Natural killer cell (primary cell): ENCODE measurements at regions not wholly inside any gene's neighbourhood (a gene's known extent, or its start where the extent isn't known, plus 50 kb on each side); places are given as distances from the start of the nearest gene placed in this dataset.

Experiments used
- ATAC-seq, 3 donors: fragments of 150-1000 bp in 2 of 3; fragments of 200-7000 bp in 1 of 3; cut with Tn5 transposase; 1 replicate in 1 of 3; 2 replicates in 2 of 3; pipeline ENCODE4 v1.10.0; 2021; ENCODE audit warnings: mild to moderate bottlenecking in 2 of 3, moderate library complexity in 2 of 3
- DNase-seq, 2 donors: peaks; one replicate each; pipeline versions ENCODE4 v3.0.0 to v3.0.0-alpha.2; 2013 to 2021; ENCODE audit warnings: mixed read lengths in 1 of 2
- H3K27ac ChIP-seq: one replicate; pipeline ENCODE4 v1.5.1; 2013; ENCODE audit warnings: mild to moderate bottlenecking, low read length
- H3K27me3 ChIP-seq: one replicate; pipeline ENCODE4 v1.6.1; 2013; ENCODE audit warnings: low read length; ENCODE audit not compliant: control insufficient read depth, insufficient read depth
- H3K36me3 ChIP-seq: one replicate; pipeline ENCODE4 v1.6.1; 2013; ENCODE audit warnings: low read length; ENCODE audit not compliant: control insufficient read depth, insufficient read depth
- H3K4me1 ChIP-seq: one replicate; pipeline ENCODE4 v1.6.1; 2013; ENCODE audit warnings: low read length; ENCODE audit not compliant: control insufficient read depth, insufficient read depth
- H3K4me3 ChIP-seq: one replicate; pipeline ENCODE4 v1.5.1; 2013; ENCODE audit warnings: low read length
- H3K9me3 ChIP-seq: one replicate; pipeline ENCODE4 v1.6.1; 2013; ENCODE audit warnings: low read length; ENCODE audit not compliant: control insufficient read depth, insufficient read depth
- H3K27ac Mint-ChIP-seq, 2 donors: one replicate each; pipeline ENCODE4 v1.8.0; 2022; ENCODE audit warnings: mild to moderate bottlenecking in 2 of 2, mixed read lengths in 2 of 2, moderate library complexity in 1 of 2
- H3K27me3 Mint-ChIP-seq, 2 donors: one replicate each; pipeline ENCODE4 v1.8.0; 2022; ENCODE audit warnings: low read depth in 2 of 2, mixed read lengths in 2 of 2
- H3K36me3 Mint-ChIP-seq: one replicate; pipeline ENCODE4 v1.8.0; 2022; ENCODE audit warnings: mixed read lengths
- H3K4me1 Mint-ChIP-seq, 2 donors: one replicate each; pipeline ENCODE4 v1.8.0; 2022; ENCODE audit warnings: mixed read lengths in 2 of 2
- H3K4me3 Mint-ChIP-seq: one replicate; pipeline ENCODE4 v1.8.0; 2022; ENCODE audit warnings: mild to moderate bottlenecking, moderate library complexity, mixed read lengths
- H3K9me3 Mint-ChIP-seq, 2 donors: one replicate each; pipeline ENCODE4 v1.8.0; 2022; ENCODE audit warnings: mixed read lengths in 2 of 2
- CTCF ChIP-seq: fragments of 200-600 bp; IDR thresholded peaks from one replicate; pipeline ENCODE4 v1.8.0; 2022; ENCODE audit warnings: antibody characterized with exemption
- WGBS: methylation state at CpG from one replicate; pipeline ENCODE4 v1.1.7; 2013; ENCODE audit warnings: missing lambda C conversion rate; ENCODE audit not compliant: insufficient coverage; 5-methylcytosine and 5-hydroxymethylcytosine counted together
- intact Hi-C: fragments of 100-400 bp; cut with micrococcal nuclease; formaldehyde crosslinking; loops from one replicate; pipeline ENCODE4 v1.14.2; 2022

- Mint-ChIP-seq H3K36me3 (peaks cover 8% of the 10 kb centered on the region), H3K4me1 (no peaks in the 10 kb centered on the region), H3K9me3 (peaks cover 13 to 21% of the 10 kb centered on the region in 2 donors), H3K27me3 (no peaks in the 10 kb centered on the region), H3K27ac (no peak overlapping the region), H3K4me3 (no peak overlapping the region)
- ATAC-seq (no peak), DNase-seq (no peak)
- Histone ChIP-seq H3K9me3 (peaks cover 4% of the 10 kb centered on the region), H3K4me1 (no peaks in the 10 kb centered on the region), H3K27ac (no peak overlapping the region), H3K27me3 (no peaks in the 10 kb centered on the region), H3K4me3 (no peak overlapping the region), H3K36me3 (no peaks in the 10 kb centered on the region)
- intact Hi-C loops = no loop called here
- WGBS = 75% methylated on average over 1 of the region's 1 CpG
- TF ChIP-seq CTCF = no peak
These were observed 78.2 kb downstream of the KIF2B start for GRCh38 chr17:53900951-53901350.

GRCh38 chr17:53907435-53907834 is 84.7 kb downstream of the KIF2B start:
- H3K36me3 Mint-ChIP-seq = no peaks in the 10 kb centered on the region
- H3K36me3 ChIP-seq = no peaks in the 10 kb centered on the region
- no peaks in the 10 kb centered on the region for H3K4me1 ChIP-seq
- no peak overlapping the region for H3K4me3 Mint-ChIP-seq
- intact Hi-C loops = no loop called here
- H3K27me3 ChIP-seq = no peaks in the 10 kb centered on the region
- H3K9me3 Mint-ChIP-seq = peaks cover 20 to 24% of the 10 kb centered on the region in 2 donors
- no peak overlapping the region for H3K27ac ChIP-seq
- no peaks in the 10 kb centered on the region for H3K27me3 Mint-ChIP-seq
- TF ChIP-seq CTCF = no peak
- WGBS = no CpG with 5 or more reads among the region's 1 CpG
- no peak overlapping the region for H3K27ac Mint-ChIP-seq
- no peaks in the 10 kb centered on the region for H3K9me3 ChIP-seq
- DNase-seq (no peak), ATAC-seq (no peak)
- H3K4me3 ChIP-seq = no peak overlapping the region
- H3K4me1 Mint-ChIP-seq = no peaks in the 10 kb centered on the region

- ATAC-seq (no peak), DNase-seq (no peak)
- Mint-ChIP-seq H3K36me3 (peaks cover 13% of the 10 kb centered on the region), H3K27me3 (no peaks in the 10 kb centered on the region), H3K4me1 (no peaks in the 10 kb centered on the region), H3K4me3 (no peak overlapping the region), H3K9me3 (peaks cover 18 to 22% of the 10 kb centered on the region in 2 donors), H3K27ac (no peak overlapping the region)
- intact Hi-C loops = no loop called here
- Histone ChIP-seq H3K27me3 (no peaks in the 10 kb centered on the region), H3K27ac (no peak overlapping the region), H3K36me3 (no peaks in the 10 kb centered on the region), H3K9me3 (no peaks in the 10 kb centered on the region), H3K4me1 (no peaks in the 10 kb centered on the region), H3K4me3 (no peak overlapping the region)
- no peak for TF ChIP-seq CTCF
- WGBS = no CpG with 5 or more reads among the region's 3 CpGs
These were observed 87.1 kb downstream of the KIF2B start for GRCh38 chr17:53909802-53910201.

GRCh38 chr17:53912117-53912516 is 89.4 kb downstream of the KIF2B start:
- 48% methylated on average over 1 of the region's 1 CpG for WGBS
- Mint-ChIP-seq H3K27ac (no peak overlapping the region), H3K9me3 (peaks cover 8 to 20% of the 10 kb centered on the region in 2 donors), H3K4me1 (no peaks in the 10 kb centered on the region), H3K36me3 (peaks cover 13% of the 10 kb centered on the region), H3K27me3 (no peaks in the 10 kb centered on the region), H3K4me3 (no peak overlapping the region)
- intact Hi-C loops = no loop called here
- H3K27ac ChIP-seq = no peak overlapping the region
- no peaks in the 10 kb centered on the region for H3K36me3 ChIP-seq
- no peaks in the 10 kb centered on the region for H3K4me1 ChIP-seq
- ATAC-seq (no peak), DNase-seq (no peak)
- no peak overlapping the region for H3K4me3 ChIP-seq
- TF ChIP-seq CTCF = no peak
- H3K27me3 ChIP-seq = no peaks in the 10 kb centered on the region
- no peaks in the 10 kb centered on the region for H3K9me3 ChIP-seq
